ENCODE measurements at regions not wholly inside any gene's neighbourhood (a gene's known extent, or its start where the extent isn't known, plus 50 kb on each side); places are given as distances from the start of the nearest gene placed in this dataset.

DNA sequence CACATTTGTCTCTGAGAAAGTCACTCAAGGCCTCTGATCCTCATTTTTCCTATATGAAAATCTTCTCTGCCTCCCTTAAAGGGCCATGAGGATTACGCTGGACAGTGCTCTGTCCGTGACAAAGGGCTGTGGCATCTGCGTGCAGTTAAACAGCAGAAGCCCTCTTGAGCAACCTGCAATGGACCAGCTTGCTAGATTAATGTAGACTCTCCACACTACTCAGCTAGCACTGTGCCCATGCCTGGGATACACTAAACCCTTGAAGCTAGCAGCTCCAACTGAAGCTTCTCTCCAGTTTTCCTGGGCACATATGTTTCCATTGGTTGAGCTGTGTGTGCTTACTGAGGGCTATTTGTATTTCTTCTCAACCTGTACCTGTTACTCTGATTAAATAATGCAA lies 303.8 kb downstream of the RPLP1 start:
- no peaks in the 10 kb centered on the region for H3K9me2 ChIP-seq
- ChIA-PET CTCF (no interaction called here), POLR2A (no interaction called here)
- H4K20me1 ChIP-seq (ENCODE audit: insufficient read depth), result no peaks in the 10 kb centered on the region
- DNase-seq, result no peak
- no peak overlapping the region for H3K9ac ChIP-seq
- H3K4me3 ChIP-seq (ENCODE audit: low read depth in 2 of 2, low read length in 1 of 2), result no peak overlapping the region
- H3K27me3 ChIP-seq (ENCODE audit: insufficient read depth), result no peaks in the 10 kb centered on the region
- 89% methylated on average over 3 of the region's 3 CpGs for WGBS (ENCODE audit: low lambda C conversion rate)
- TF ChIP-seq CHD2 (IDR thresholded peaks at IDR 0.05; ENCODE audit: low read length, partially characterized antibody), result no peak
- no peak for TF ChIP-seq TAF1 (IDR thresholded peaks at IDR 0.05; ENCODE audit: borderline replicate concordance, low read depth, low read length)
- TF ChIP-seq GABPA (IDR thresholded peaks at IDR 0.05; ENCODE audit: low read depth), result no peak
- no peak for TF ChIP-seq EP300 (IDR thresholded peaks at IDR 0.05; ENCODE audit: borderline replicate concordance in 1 of 2, low read depth in 1 of 2, low read length in 1 of 2)
- TF ChIP-seq RAD21 (IDR thresholded peaks at IDR 0.05; ENCODE audit: low read length), result no peak
- no peak for TF ChIP-seq FOXJ3 (CRISPR knock-in tag; IDR thresholded peaks at IDR 0.05)
- no peak for TF ChIP-seq FOXM1 (IDR thresholded peaks at IDR 0.05; ENCODE audit: low read depth)
- TF ChIP-seq, protein P1, sequence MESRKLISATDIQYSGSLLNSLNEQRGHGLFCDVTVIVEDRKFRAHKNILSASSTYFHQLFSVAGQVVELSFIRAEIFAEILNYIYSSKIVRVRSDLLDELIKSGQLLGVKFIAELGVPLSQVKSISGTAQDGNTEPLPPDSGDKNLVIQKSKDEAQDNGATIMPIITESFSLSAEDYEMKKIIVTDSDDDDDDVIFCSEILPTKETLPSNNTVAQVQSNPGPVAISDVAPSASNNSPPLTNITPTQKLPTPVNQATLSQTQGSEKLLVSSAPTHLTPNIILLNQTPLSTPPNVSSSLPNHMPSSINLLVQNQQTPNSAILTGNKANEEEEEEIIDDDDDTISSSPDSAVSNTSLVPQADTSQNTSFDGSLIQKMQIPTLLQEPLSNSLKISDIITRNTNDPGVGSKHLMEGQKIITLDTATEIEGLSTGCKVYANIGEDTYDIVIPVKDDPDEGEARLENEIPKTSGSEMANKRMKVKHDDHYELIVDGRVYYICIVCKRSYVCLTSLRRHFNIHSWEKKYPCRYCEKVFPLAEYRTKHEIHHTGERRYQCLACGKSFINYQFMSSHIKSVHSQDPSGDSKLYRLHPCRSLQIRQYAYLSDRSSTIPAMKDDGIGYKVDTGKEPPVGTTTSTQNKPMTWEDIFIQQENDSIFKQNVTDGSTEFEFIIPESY (IDR thresholded peaks at IDR 0.05; ENCODE audit: borderline replicate concordance, low read depth), result no peak
- TF ChIP-seq, protein P2, sequence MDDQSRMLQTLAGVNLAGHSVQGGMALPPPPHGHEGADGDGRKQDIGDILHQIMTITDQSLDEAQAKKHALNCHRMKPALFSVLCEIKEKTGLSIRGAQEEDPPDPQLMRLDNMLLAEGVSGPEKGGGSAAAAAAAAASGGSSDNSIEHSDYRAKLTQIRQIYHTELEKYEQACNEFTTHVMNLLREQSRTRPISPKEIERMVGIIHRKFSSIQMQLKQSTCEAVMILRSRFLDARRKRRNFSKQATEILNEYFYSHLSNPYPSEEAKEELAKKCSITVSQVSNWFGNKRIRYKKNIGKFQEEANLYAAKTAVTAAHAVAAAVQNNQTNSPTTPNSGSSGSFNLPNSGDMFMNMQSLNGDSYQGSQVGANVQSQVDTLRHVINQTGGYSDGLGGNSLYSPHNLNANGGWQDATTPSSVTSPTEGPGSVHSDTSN (IDR thresholded peaks at IDR 0.05), result no peak
- no peak for TF ChIP-seq EZH2phosphoT487 (IDR thresholded peaks at IDR 0.05; ENCODE audit: borderline replicate concordance, low read depth)
- TF ChIP-seq SIN3A (IDR thresholded peaks at IDR 0.05; ENCODE audit: borderline replicate concordance, low read depth, low read length), result no peak
- TF ChIP-seq NRF1 (IDR thresholded peaks at IDR 0.05; ENCODE audit: low read depth, low read length), result no peak
- TF ChIP-seq MXI1 (IDR thresholded peaks at IDR 0.05; ENCODE audit: low read depth, low read length), result no peak
- TF ChIP-seq SMC3 (IDR thresholded peaks at IDR 0.05; ENCODE audit: low read depth, low read length), result no peak
- TF ChIP-seq, protein P3, sequence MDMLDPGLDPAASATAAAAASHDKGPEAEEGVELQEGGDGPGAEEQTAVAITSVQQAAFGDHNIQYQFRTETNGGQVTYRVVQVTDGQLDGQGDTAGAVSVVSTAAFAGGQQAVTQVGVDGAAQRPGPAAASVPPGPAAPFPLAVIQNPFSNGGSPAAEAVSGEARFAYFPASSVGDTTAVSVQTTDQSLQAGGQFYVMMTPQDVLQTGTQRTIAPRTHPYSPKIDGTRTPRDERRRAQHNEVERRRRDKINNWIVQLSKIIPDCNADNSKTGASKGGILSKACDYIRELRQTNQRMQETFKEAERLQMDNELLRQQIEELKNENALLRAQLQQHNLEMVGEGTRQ (IDR thresholded peaks at IDR 0.05; ENCODE audit: borderline replicate concordance, low read depth, low read length), result no peak
- H3K4me1 ChIP-seq (ENCODE audit: control insufficient read depth in 1 of 2, insufficient read depth in 2 of 2, low read depth in 1 of 2, low read length in 1 of 2), result peaks cover 5 to 8% of the 10 kb centered on the region in 2 experiments; a peak in 2 of 4 replicates
- peaks cover 7% of the 10 kb centered on the region; the same call in 1 of the 2 replicates for H3K9me3 ChIP-seq
- no peaks in the 10 kb centered on the region for H3K36me3 ChIP-seq (replicated peaks in 1 of 2; ENCODE audit: control insufficient read depth in 1 of 2, insufficient read depth in 2 of 2, low read length in 1 of 2)
- no peak overlapping the region for H3K27ac ChIP-seq (ENCODE audit: low read depth in 2 of 2, low read length in 1 of 2)
- no peak overlapping the region for H3K4me2 ChIP-seq
- H3K79me2 ChIP-seq (ENCODE audit: insufficient read depth), result no peaks in the 10 kb centered on the region
- H3F3A ChIP-seq (replicated peaks; ENCODE audit: insufficient read depth), result peaks cover 12% of the 10 kb centered on the region
- H2AFZ ChIP-seq (ENCODE audit: low read depth), result no peak overlapping the region

All from SK-N-SH (cell line).